ENCODE measurements at regions not wholly inside any gene's neighbourhood (a gene's known extent, or its start where the extent isn't known, plus 50 kb on each side); places are given as distances from the start of the nearest gene placed in this dataset.

- no peak for TF ChIP-seq CTCF (IDR thresholded peaks at IDR 0.05)
- intact Hi-C loops (cut with micrococcal nuclease): no loop called here
- Mint-ChIP-seq H3K4me1 (no peaks in the 10 kb centered on the region), H3K9me3 (peaks cover 7% of the 10 kb centered on the region), H3K27me3 (peaks cover 3% of the 10 kb centered on the region), H3K36me3 (ENCODE audit: low read depth) (no peaks in the 10 kb centered on the region), H3K4me3 (no peak overlapping the region), H3K27ac (no peak overlapping the region)
- DNase-seq (no peak), ATAC-seq (ENCODE audit: low read depth) (no peak)
- POLR2A ChIA-PET: no interaction called here
- CTCF ChIA-PET: no interaction called here
Observed at GRCh38 chr4:114076899-114077570, 97.6 kb upstream of the ARSJ start.

- intact Hi-C loops (cut with micrococcal nuclease): no loop called here
- Mint-ChIP-seq H3K36me3 (ENCODE audit: low read depth) (no peaks in the 10 kb centered on the region), H3K9me3 (peaks cover 7% of the 10 kb centered on the region), H3K4me3 (no peak overlapping the region), H3K27ac (no peak overlapping the region), H3K27me3 (peaks cover 6% of the 10 kb centered on the region), H3K4me1 (no peaks in the 10 kb centered on the region)
- no peak for ATAC-seq (ENCODE audit: low read depth)
- TF ChIP-seq CTCF (IDR thresholded peaks at IDR 0.05): no peak
- CTCF ChIA-PET: no interaction called here
- DNase-seq: no peak
- POLR2A ChIA-PET: no interaction called here
Observed at GRCh38 chr4:114077610-114078009, 98.2 kb upstream of the ARSJ start.

GRCh38 chr4:114078636-114079035, 99.2 kb upstream of the ARSJ start:
- Mint-ChIP-seq H3K36me3 (ENCODE audit: low read depth) (no peaks in the 10 kb centered on the region), H3K4me3 (no peak overlapping the region), H3K27ac (no peak overlapping the region), H3K9me3 (peaks cover 7% of the 10 kb centered on the region), H3K4me1 (no peaks in the 10 kb centered on the region), H3K27me3 (peaks cover 7% of the 10 kb centered on the region)
- POLR2A ChIA-PET: no interaction called here
- ATAC-seq (ENCODE audit: low read depth) (no peak), DNase-seq (no peak)
- intact Hi-C loops (cut with micrococcal nuclease): no loop called here
- CTCF ChIA-PET: no interaction called here
- no peak for TF ChIP-seq CTCF (IDR thresholded peaks at IDR 0.05)

GRCh38 chr4:114081783-114082182, 102.3 kb upstream of the ARSJ start:
- CTCF ChIA-PET: no interaction called here
- POLR2A ChIA-PET: no interaction called here
- Mint-ChIP-seq H3K9me3 (peaks cover 3% of the 10 kb centered on the region), H3K27me3 (peaks cover 11% of the 10 kb centered on the region), H3K36me3 (ENCODE audit: low read depth) (no peaks in the 10 kb centered on the region), H3K4me3 (no peak overlapping the region), H3K27ac (no peak overlapping the region), H3K4me1 (no peaks in the 10 kb centered on the region)
- TF ChIP-seq CTCF (IDR thresholded peaks at IDR 0.05): no peak
- ATAC-seq (ENCODE audit: low read depth) (no peak), DNase-seq (no peak)
- intact Hi-C loops (cut with micrococcal nuclease): no loop called here

- H3K27ac Mint-ChIP-seq: no peak overlapping the region
- no peak for TF ChIP-seq CTCF (IDR thresholded peaks at IDR 0.05)
- H3K36me3 Mint-ChIP-seq (ENCODE audit: low read depth): no peaks in the 10 kb centered on the region
- H3K4me3 Mint-ChIP-seq: no peak overlapping the region
- CTCF ChIA-PET: no interaction called here
- no peaks in the 10 kb centered on the region for H3K4me1 Mint-ChIP-seq
- DNase-seq (no peak), ATAC-seq (ENCODE audit: low read depth) (no peak)
- peaks cover 3% of the 10 kb centered on the region for H3K9me3 Mint-ChIP-seq
- peaks cover 11% of the 10 kb centered on the region for H3K27me3 Mint-ChIP-seq
- intact Hi-C loops (cut with micrococcal nuclease): no loop called here
- POLR2A ChIA-PET: no interaction called here
Observed at GRCh38 chr4:114082348-114082747, 102.9 kb upstream of the ARSJ start.
